Pancreas (tissue), 10 donors: ENCODE measurements at regions not wholly inside any gene's neighbourhood (a gene's known extent, or its start where the extent isn't known, plus 50 kb on each side); places are given as distances from the start of the nearest gene placed in this dataset.

ENCODE experiments used
- ATAC-seq, 4 donors: fragments of 200-7000 bp; cut with Tn5 transposase; one replicate each; pipeline versions ENCODE4 v1.8.0 to v1.9.1; 2020; ENCODE audit warnings: mild to moderate bottlenecking in 4 of 4, moderate library complexity in 4 of 4
- DNase-seq, 6 donors: peaks; one replicate each; pipeline ENCODE4 v3.0.0-alpha.2; 2020
- FAIRE-seq: peaks from 2 replicates; lab custom pipeline; 2012; peaks lifted over from hg19 to GRCh38; lab: Jason Lieb, UNC
- H3K27ac ChIP-seq, 4 donors: fragments of 200-600 bp; sonication (generic); 1 replicate in 3 of 4; 2 replicates in 1 of 4; pipeline versions ENCODE4 v1.5.0 to v1.8.0; 2020
- H3K27me3 ChIP-seq, 4 donors: fragments of 200-600 bp; one replicate each; pipeline ENCODE4 v1.8.0; 2021
- H3K36me3 ChIP-seq, 3 donors: fragments of 200-600 bp; sonication (generic) in 1 of 3; one replicate each; pipeline versions ENCODE4 v1.5.0 to v1.8.0; 2020 to 2021
- H3K4me1 ChIP-seq, 3 donors: fragments of 200-600 bp; one replicate each; pipeline ENCODE4 v1.8.0; 2021
- H3K4me3 ChIP-seq, 4 donors: fragments of 200-600 bp; sonication (generic) in 2 of 4; one replicate each; pipeline versions ENCODE4 v1.5.0 to v1.8.0; 2020 to 2021
- H3K9me3 ChIP-seq, 4 donors: fragments of 200-600 bp; one replicate each; pipeline ENCODE4 v1.8.0; 2021
- WGBS, 2 donors: extraction: QIAGEN DNeasy Blood & Tissue Kit; methylation state at CpG; one replicate each; pipeline ENCODE4 v1.1.7; 2013; 5-methylcytosine and 5-hydroxymethylcytosine counted together
- intact Hi-C, 3 donors: fragments of 100-400 bp; cut with DNase I; formaldehyde crosslinking; loops; one replicate each; pipeline versions ENCODE4 v1.11.1 to v1.14.2; 2022
- TF ChIP-seq, protein P1 (sequence below), 4 donors: fragments of 200-600 bp; sonication (generic) in 3 of 4; IDR thresholded peaks; one replicate each; pipeline versions ENCODE4 v1.5.0 to v1.8.0; 2021; ENCODE audit warnings: antibody characterized with exemption in 4 of 4
- donor health status: healthy with polysubstance abuse.
- donor health status: DM: no; HTN: no; CAD: no; lungs with moderate emphysema.
- donor health status: DM: no; HTN: no; CAD: no.
- donor health status: control.
- donor health status: control.
- donor health status: Bipolar disorder and iron deficiency.
- donor health status: DM: yes; HTN: yes; CAD: no.
- donor health status: DM: no; HTN: no; CAD: no.
- donor health status: DM: no; HTN: no; CAD: no.
- donor health status: DM: yes; HTN: yes; CAD: no.

- H3K9me3 ChIP-seq = no peaks in the 10 kb centered on the region
- no peaks in the 10 kb centered on the region for H3K4me1 ChIP-seq
- no peak for FAIRE-seq
- DNase-seq = no peak
- intact Hi-C loops = no loop called here
- TF ChIP-seq, protein P1, sequence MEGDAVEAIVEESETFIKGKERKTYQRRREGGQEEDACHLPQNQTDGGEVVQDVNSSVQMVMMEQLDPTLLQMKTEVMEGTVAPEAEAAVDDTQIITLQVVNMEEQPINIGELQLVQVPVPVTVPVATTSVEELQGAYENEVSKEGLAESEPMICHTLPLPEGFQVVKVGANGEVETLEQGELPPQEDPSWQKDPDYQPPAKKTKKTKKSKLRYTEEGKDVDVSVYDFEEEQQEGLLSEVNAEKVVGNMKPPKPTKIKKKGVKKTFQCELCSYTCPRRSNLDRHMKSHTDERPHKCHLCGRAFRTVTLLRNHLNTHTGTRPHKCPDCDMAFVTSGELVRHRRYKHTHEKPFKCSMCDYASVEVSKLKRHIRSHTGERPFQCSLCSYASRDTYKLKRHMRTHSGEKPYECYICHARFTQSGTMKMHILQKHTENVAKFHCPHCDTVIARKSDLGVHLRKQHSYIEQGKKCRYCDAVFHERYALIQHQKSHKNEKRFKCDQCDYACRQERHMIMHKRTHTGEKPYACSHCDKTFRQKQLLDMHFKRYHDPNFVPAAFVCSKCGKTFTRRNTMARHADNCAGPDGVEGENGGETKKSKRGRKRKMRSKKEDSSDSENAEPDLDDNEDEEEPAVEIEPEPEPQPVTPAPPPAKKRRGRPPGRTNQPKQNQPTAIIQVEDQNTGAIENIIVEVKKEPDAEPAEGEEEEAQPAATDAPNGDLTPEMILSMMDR (IDR thresholded peaks at IDR 0.05) = no peak
- H3K36me3 ChIP-seq = no peaks in the 10 kb centered on the region
- no peak overlapping the region for H3K4me3 ChIP-seq
- H3K27me3 ChIP-seq = no peaks in the 10 kb centered on the region
- no peak overlapping the region for H3K27ac ChIP-seq
- ATAC-seq = peak in 3 of 4 donors; percentile 22 to 78 (median 64)
- 77 to 81% methylated on average over 9 of the region's 9 CpGs for WGBS, 2 donors
Measured at GRCh38 chrX:68929332-68930150, 100.7 kb downstream of the EFNB1 start.

GRCh38 chrX:68928401-68928800 is 99.6 kb downstream of the EFNB1 start:
- TF ChIP-seq, protein P1 (IDR thresholded peaks at IDR 0.05) = no peak
- intact Hi-C loops = no loop called here
- no peaks in the 10 kb centered on the region for H3K36me3 ChIP-seq
- H3K4me1 ChIP-seq = no peaks in the 10 kb centered on the region
- no peaks in the 10 kb centered on the region for H3K9me3 ChIP-seq
- no peak overlapping the region for H3K27ac ChIP-seq
- ATAC-seq = no peak
- 90 to 92% methylated on average over 7 of the region's 7 CpGs for WGBS, 2 donors
- no peak for FAIRE-seq
- no peak for DNase-seq
- H3K4me3 ChIP-seq = no peak overlapping the region
- H3K27me3 ChIP-seq = no peaks in the 10 kb centered on the region

DNA sequence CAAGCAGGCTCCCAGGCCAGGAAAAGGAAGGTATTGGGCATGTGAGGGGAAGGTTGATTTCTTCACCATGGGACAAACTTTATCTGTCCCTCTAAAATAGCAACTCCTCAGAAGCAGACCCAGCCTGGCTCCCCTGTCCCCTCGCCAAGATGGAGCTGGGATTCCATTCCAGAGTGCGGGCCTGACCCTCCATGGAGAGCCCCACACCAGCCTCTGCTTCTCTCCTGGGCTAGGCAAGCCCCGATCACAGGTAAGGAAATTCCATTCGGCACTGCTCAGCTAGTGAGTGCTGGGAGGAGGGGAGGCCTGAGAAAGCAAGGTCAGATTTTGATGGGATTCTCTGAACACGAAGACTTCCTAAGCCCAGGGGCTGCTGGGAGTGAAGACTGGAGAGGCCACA is 98.4 kb downstream of the EFNB1 start:
- no peak for ATAC-seq
- TF ChIP-seq, protein P1 (IDR thresholded peaks at IDR 0.05) = no peak
- Histone ChIP-seq H3K36me3 (no peaks in the 10 kb centered on the region), H3K9me3 (no peaks in the 10 kb centered on the region), H3K4me1 (no peaks in the 10 kb centered on the region), H3K4me3 (no peak overlapping the region), H3K27me3 (no peaks in the 10 kb centered on the region), H3K27ac (no peak overlapping the region)
- intact Hi-C loops = no loop called here
- no peak for FAIRE-seq
- 76 to 83% methylated on average over 5 of the region's 5 CpGs for WGBS, 2 donors
- no peak for DNase-seq

DNA sequence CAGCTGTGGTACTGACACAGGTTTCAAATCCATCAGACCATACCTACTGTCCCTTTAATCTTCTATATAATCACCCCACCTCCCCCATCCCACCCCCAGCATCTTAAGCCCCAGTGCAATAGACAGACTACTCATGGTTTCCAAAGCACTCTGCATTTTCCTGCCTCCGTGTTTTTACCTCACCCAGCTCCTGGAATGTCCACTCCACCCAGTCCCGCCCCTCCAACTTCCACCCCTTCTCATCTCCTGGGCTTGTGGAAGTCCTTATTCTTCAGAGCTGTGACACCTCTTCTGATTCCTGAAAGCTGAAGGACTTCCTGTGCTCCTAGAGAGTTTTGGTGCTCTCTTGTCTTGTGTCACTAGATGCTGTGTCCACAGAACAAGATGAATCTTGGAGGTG is 94.3 kb downstream of the EFNB1 start:
- intact Hi-C loops = no loop called here
- TF ChIP-seq, protein P1 (IDR thresholded peaks at IDR 0.05) = no peak
- FAIRE-seq (no peak), DNase-seq (no peak), ATAC-seq (no peak)
- no peaks in the 10 kb centered on the region for H3K4me1 ChIP-seq
- 60 to 80% methylated on average over 2 of the region's 2 CpGs for WGBS, 2 donors
- no peaks in the 10 kb centered on the region for H3K9me3 ChIP-seq
- H3K27me3 ChIP-seq = no peaks in the 10 kb centered on the region
- H3K27ac ChIP-seq = no peak overlapping the region
- H3K36me3 ChIP-seq = no peaks in the 10 kb centered on the region
- H3K4me3 ChIP-seq = no peak overlapping the region

DNA sequence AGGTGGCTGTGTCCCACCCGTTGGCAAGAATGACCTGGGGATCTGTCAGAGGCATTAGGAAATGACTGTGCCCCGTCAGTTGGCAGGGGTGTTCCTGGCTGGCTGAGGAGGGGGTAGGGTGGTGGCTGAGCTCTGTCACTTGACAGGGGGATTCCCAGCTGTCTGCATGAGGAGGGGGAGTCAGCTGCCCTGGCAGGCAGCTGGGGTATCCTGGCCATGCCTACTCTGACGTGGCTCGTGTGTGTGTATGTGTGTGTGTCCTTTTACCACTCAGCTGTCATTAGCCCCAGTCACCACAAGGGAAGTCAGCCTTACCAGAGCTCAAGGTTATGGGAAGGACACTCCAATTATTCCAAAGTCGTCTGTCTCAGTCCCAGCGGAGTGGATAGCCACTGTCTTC is 93.2 kb downstream of the EFNB1 start:
- DNase-seq = no peak
- no peak for ATAC-seq

More for the DNA sequence above, 93.2 kb downstream of the EFNB1 start:
- Histone ChIP-seq H3K27ac (no peak overlapping the region), H3K4me1 (no peaks in the 10 kb centered on the region), H3K9me3 (no peaks in the 10 kb centered on the region), H3K36me3 (no peaks in the 10 kb centered on the region), H3K27me3 (no peaks in the 10 kb centered on the region), H3K4me3 (no peak overlapping the region)
- no peak for FAIRE-seq
- intact Hi-C loops = no loop called here
- TF ChIP-seq, protein P1 (IDR thresholded peaks at IDR 0.05) = no peak
- 75 to 82% methylated on average over 6 of the region's 6 CpGs for WGBS, 2 donors
